Retinal pigment epithelial cell (primary cell): ENCODE measurements at regions not wholly inside any gene's neighbourhood (a gene's known extent, or its start where the extent isn't known, plus 50 kb on each side); places are given as distances from the start of the nearest gene placed in this dataset.

Source experiments
- DNase-seq: peaks from one replicate; pipeline ENCODE4 v3.0.0-alpha.2; 2010; ENCODE audit warnings: low read depth
- H3K4me3 ChIP-seq: 2 replicates; pipeline ENCODE4 v1.5.1; 2011; ENCODE audit warnings: mild to moderate bottlenecking, low read length, control low read depth, moderate library complexity
- TF ChIP-seq, protein P1 (sequence below): conservative IDR thresholded peaks from 2 replicates; pipeline ENCODE4 v1.5.1; 2011; ENCODE audit warnings: low read depth, low read length, control low read depth, inconsistent platforms

DNA sequence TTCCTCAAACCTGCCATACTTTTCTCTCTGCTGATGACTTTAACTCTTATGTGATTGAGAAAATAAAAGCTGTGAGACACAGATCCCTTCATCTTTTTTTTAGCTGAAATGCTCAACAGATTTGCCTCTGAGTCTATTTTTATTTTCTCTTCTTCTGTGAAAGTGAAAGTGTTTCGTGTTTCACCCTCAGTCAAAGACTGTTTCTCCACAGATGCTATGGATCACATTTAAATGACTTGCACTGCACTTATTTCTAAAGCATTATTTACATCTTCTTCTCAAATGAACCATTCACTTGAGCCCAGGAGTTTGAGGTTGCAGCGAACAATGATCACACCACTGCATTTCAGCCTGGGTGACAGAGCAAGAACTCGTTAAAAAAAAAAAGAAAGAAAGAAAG lies 890.1 kb upstream of the PCDH20 start:
- DNase-seq = no peak
- TF ChIP-seq, protein P1, sequence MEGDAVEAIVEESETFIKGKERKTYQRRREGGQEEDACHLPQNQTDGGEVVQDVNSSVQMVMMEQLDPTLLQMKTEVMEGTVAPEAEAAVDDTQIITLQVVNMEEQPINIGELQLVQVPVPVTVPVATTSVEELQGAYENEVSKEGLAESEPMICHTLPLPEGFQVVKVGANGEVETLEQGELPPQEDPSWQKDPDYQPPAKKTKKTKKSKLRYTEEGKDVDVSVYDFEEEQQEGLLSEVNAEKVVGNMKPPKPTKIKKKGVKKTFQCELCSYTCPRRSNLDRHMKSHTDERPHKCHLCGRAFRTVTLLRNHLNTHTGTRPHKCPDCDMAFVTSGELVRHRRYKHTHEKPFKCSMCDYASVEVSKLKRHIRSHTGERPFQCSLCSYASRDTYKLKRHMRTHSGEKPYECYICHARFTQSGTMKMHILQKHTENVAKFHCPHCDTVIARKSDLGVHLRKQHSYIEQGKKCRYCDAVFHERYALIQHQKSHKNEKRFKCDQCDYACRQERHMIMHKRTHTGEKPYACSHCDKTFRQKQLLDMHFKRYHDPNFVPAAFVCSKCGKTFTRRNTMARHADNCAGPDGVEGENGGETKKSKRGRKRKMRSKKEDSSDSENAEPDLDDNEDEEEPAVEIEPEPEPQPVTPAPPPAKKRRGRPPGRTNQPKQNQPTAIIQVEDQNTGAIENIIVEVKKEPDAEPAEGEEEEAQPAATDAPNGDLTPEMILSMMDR = no peak

DNA sequence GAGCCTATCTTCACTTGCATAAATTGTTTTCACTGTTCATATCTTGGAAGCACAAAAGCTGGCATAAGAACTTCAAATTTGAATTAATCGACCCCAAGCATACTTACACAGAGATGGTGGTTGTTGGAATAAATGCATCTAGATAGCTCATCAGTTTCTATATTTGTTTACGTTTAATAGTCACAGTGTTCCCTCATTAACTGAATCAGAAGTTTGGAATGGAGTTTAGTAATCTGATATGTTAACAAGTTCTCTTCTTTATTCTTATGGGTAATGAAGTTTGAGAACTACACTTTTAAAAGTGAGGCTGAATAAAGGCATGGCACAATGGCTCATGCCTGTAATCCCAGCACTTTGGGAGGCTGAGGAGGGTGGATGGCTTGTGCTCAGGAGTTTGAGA lies 886.7 kb upstream of the PCDH20 start:
- no peak for DNase-seq
- TF ChIP-seq, protein P1 = no peak
- H3K4me3 ChIP-seq = no peak overlapping the region

More for the DNA sequence above, 890.1 kb upstream of the PCDH20 start:
- H3K4me3 ChIP-seq = no peak overlapping the region

DNA sequence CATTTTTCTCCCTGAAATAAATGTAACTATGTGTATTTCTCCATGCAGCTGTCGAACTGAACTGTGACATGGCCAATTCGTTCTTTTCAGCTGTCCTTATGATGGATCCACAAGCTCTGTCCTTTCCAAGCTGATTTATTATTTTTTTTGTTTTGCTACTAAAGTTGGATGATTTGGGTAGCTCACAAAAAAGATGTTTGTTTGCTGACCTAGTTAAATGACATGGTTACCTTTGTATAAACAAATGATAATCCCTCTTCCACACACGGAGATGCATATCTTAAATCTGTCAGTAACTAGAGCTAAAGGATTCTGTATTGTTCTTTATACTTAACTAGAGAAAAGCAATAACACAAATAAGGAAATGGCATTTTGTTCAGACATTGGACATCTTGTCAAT lies 884.3 kb upstream of the PCDH20 start:
- TF ChIP-seq, protein P1 = no peak
- no peak for DNase-seq
- no peak overlapping the region for H3K4me3 ChIP-seq

DNA sequence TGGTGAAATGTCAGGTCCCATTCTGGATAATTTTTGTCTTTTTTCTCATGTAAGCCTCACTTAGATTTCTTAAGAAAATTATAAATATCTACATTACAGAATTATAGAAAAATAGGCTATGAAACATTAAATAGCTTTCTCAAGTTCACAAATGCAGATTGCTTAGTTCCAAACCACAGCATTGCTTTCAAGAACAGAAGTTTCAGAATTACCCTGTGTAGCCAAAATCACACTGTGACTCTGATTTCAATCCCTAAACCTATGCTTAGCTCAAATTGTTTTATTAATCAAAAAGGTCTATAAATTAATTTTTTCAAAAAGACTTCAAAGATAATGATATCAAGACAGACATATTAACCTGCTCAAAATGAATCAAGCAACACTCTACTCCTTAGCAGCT lies 881.2 kb upstream of the PCDH20 start:
- TF ChIP-seq, protein P1 = no peak

DNA sequence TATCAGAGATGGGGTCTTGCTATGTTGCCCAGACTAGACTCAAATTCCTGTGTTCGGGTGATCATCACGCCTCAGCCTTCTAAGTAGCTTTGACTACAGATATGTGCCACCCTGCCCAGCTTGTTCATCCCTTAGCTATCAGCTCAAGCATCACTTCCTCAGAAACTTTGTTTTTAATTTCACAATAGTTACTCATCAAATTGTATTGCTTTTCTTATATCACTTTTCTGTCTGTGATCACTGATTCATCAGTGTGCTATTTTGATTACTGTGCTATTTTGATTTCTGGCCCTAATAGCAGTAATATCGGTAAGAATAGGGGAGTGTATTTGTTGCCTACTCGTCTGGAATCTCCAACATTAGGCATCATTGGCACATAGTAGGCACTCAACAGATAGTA lies 878.6 kb upstream of the PCDH20 start:
- DNase-seq = no peak
- TF ChIP-seq, protein P1 = no peak
- no peak overlapping the region for H3K4me3 ChIP-seq

More for the DNA sequence above, 881.2 kb upstream of the PCDH20 start:
- H3K4me3 ChIP-seq = no peak overlapping the region
- no peak for DNase-seq

DNA sequence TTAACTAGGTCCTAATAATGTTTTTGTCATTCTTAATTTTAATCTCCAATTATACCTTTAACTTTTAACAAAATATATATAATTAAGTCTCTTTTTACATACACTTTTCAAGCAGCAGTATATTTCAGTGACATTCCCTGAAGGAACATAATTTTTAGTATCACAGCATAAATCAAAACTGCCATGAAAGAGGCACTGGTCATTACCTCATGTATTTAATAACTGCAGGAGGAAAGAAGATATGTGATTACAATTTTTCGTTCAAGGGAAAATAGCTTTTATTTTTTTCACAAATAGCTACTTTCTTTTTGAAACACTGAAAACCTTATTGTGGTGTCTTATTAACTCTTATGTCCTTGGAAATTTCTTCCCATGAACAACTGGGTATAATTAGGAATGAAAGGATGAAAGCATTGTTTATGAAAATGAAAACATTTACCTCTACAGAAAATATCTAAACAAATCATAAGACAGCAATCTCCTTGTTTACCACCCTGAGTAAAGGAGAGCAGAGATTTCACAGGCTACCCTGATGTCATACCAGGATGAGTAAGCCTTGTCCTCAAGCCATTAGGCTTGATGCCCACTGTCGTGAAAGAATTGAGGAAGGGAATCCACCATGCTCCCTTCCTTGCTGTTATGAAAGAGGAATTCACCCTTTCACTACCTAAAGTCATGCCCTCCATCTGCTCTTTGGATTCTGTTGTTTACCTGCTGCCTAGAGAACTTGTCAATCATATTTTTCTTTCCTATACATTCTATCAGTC lies 877.2 kb upstream of the PCDH20 start:
- TF ChIP-seq, protein P1 = no peak
- DNase-seq = no peak
- H3K4me3 ChIP-seq = no peak overlapping the region

DNA sequence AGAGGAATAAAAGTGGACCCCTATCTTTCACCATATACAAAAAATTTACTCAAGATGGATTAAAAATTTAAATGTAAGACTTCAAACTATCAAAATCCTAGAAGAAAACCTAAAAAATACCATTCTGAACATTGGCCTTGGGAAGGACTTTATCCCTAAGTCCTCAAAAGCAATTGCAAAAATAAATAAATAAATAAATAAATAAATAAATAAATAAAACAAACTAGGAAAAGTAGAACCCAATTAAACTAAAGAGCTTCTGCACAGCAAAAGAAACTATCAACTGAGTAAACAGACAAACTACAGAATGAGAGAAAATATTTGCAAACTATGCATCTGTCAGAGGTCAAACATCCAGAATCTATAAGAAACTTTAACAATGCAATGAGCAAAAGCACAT lies 874.9 kb upstream of the PCDH20 start:
- no peak overlapping the region for H3K4me3 ChIP-seq
- TF ChIP-seq, protein P1 = no peak
- DNase-seq = no peak
